ENCODE measurements at regions not wholly inside any gene's neighbourhood (a gene's known extent, or its start where the extent isn't known, plus 50 kb on each side); places are given as distances from the start of the nearest gene placed in this dataset.
A peak's percentile ranks its signal among the peaks of the same experiment; 100 is the strongest.
"Not testable (repeated sequence)": the region's sequence is repeated elsewhere in the genome, so short reads cannot be mapped to it uniquely, and the experiment has no call there.

DNA sequence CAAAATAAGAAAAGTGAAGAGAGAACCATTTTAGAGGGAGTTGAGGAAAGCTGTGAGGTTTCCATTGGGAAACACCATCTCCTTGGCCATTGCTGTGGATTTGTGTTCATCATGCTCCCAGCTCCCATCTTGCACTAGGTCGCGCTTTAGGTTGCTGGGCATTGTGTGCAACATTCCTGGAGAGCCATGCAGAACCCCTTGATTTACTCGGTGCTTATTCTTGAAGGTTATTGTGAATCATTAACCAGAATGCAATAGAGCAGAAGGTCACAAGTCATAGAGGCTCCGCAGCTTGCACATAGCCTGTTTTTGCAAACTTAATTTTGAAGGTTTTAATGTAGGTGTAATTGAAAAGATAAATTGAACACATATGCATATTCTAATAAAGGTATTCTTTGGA, 239.2 kb upstream of the IL12A start:
- no peak for DNase-seq

DNA sequence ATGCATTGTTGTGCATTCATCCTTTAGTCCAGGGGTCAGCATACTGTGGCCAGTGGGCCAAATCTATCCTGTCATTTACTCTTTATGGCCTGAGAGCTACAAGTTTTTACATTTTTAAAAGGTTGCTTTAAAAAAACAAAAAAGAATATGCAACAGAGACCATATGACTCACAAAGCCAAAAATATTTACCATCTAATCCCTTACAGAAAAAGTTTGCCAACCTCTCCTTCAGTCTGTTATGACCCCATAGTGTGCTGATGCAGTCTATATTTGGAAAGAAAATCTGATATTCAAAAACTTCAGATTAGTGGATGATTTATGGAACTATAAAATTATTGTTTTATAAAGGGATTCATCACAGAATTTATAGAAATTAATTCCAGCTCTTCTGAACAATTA, 237.5 kb upstream of the IL12A start:
- DNase-seq = no peak

DNA sequence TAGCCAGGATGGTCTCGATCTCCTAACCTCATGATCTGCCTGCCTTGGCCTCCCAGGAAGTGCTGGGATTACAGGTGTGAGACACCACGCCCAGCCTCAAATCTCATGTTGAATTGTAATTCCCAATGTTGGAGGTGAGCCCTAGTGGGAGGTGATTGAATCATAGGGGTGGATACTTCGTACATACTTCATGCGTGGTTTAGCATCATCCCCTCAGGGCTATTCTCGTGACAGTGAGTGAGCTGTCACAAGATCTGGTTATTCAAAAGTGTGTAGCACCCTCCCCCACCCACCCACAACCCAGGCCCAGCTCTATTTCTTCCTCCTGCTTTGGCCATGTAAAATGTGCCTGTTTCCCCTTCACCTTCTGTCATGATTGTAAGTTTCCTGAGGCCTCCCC, 236.9 kb upstream of the IL12A start:
- no peak for DNase-seq

DNA sequence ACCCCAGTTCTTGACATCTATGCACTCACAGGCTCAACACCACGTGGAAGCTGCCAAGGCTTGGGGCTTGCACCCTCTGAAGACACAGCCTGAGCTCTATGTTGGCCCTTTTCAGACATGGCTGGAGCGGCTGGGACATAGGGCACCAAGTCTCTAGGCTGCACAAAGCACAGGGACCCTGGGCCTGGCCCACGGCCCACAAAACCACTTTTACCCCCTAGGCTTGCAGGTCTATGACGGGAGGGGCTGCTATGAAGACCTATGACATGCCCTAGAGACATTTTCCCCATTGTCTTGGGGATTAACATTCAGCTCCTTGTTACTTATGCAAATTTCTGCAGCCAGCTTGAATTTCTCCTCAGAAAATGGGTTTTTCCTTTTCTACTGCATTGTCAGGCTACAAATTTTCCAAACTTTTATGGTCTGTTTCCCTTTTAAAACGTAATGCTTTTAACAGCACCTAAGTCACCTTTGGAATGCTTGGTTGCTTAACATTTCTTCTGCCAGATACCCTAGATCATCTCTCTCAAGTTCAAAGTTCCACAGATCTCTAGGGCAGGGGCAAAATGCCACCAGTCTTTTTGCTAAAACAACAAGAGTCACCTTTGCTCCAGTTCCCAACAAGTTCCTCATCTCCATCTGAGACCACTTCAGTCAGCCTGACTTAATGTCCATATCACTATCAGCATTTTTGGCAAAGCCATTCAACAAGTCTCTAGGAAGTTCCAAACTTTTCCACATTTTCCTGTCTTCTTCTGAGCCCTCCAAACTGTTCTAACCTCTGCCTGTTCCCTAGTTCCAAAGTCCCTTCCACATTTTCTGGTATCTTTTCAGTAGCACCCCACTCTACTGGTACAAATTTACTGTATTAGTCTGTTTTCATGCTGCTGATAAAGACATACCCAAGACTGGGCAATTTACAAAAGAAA, 232.1 kb upstream of the IL12A start:
- not testable (repeated sequence) for DNase-seq

DNA sequence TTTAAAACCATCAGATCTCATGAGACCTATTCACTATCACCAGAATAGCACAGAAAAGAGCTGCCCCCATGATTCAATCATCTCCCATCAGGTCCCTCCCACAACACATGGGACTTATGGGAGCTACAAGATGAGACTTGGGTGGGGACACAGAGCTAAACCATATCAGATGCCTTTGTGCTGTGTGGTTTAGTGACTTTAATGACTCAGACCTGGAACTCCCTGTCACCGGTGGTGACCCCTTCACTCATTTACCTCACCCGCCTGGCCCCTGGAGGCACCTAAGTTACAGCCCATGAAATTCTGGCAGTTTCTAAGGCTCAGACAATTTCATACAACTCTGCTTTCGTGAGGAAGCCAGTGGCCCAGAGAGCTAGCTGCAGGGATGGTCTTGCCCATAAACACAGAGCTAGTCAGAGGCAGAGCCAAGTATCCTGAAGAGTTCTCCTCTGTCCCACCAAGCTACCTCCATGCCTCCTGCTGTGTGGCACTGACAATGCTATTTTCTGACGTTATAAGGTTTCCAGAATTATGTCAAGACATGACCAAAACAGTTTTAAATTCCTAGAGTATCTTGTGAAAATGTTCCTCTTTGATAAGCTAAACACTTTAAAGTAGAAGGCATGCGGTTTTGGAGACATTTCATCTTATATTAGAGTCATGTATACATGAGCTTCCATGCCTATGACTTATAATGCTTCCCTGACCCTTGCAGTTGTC, 231.1 kb upstream of the IL12A start:
- DNase-seq = no peak

DNA sequence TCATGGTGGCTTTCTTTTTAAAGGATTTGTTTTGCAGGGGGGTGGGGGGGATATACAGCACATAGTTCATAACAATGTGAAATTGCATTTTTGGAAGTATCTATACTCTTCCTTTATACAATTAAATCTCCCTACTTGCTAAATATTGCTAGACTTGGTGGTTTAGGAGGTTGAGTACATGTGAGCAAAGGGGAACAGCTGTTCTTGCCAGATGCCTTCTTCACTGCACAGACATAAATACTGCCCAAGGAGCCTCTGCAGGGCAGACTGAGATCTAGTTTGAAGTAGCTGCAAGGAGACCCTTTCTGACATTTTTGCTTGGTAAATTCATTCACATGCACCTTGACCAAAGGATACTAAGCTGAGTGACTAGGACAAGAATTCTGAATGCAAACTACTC, 228.6 kb upstream of the IL12A start:
- peak; percentile 30 for DNase-seq

DNA sequence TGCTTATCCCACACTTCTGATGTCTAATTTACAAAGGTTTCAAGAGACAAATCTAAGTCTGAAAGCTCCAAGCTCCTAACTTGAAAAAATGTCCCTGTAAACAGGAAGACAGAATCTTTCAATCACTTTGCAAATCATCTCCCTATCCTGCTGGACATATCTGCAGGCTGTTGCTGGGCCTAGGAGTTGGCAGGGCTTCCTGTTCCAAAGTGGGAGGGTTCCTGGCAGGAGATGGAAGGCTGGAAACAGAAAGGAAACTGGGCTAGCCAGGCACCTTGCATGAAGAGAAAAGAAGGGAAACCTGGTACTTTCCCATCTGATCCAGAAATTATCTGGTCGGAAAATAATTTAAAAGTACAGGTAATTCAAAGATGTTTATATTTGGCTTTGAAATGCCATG, 227.3 kb upstream of the IL12A start:
- DNase-seq = no peak

DNA sequence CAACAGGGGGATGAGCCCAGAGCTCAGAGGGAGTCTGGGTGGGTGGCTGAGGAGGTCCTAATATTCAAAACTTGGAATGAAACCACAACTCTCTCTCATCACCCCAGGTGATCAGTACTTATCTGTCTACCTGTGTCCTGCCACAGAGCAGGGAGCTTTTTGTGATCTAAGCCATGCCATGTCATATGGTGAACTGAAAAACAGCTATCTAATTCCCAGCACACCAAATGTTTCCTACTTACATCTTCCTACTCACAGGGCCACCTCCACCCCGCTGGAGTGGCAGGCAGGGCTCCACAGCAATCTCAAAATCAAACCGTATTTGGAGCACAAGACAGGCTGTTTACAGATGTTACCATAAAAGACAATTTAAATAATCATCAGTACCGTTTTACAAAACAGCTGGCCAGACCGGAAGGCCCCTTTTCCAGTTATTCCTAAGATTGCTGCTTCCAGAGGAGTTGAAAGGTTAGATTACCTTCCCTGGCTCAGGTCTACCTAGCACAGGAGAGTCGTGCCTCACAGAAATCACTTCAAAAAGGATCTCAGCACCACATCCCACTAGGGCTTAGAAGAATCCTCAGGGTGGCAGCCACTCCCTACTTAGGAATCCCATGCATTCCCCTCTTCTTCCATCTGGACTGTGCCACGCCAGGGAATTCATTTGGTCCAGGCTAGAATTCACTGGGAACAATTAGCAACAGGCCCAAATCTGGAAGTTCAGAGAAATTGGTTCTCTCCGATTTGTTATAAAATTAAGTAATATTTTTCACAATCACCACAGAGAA, 226.6 kb upstream of the IL12A start:
- no peak for DNase-seq

DNA sequence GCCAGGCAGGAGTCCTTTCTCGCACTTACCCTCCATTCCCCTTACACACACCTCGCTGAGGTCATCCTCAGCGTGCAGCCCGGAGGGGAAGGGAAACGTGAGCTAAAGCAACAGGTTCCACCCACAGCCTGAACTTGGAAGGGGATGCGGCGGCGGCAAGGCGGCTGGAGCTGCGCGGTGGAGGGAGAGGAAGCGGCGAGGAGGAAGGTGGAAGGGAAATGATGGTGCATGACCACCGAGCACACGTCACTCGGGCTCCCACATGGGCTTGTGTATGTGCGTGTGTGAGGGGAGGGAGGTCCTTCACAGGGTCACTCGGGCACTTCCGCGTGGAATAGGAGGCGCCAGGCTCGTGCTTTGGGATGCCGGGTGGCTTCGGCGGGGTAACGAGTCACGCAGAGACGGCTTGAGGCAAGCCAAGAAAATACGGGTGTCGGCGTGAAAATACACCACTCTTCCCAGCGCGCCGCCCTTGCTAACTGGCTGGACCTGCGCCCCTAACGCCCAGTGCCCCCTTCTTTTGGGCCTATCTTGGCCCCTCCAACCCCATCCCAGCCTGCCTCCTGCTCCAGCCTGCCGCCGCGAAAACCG, 225.5 kb upstream of the IL12A start:
- DNase-seq = no peak

DNA sequence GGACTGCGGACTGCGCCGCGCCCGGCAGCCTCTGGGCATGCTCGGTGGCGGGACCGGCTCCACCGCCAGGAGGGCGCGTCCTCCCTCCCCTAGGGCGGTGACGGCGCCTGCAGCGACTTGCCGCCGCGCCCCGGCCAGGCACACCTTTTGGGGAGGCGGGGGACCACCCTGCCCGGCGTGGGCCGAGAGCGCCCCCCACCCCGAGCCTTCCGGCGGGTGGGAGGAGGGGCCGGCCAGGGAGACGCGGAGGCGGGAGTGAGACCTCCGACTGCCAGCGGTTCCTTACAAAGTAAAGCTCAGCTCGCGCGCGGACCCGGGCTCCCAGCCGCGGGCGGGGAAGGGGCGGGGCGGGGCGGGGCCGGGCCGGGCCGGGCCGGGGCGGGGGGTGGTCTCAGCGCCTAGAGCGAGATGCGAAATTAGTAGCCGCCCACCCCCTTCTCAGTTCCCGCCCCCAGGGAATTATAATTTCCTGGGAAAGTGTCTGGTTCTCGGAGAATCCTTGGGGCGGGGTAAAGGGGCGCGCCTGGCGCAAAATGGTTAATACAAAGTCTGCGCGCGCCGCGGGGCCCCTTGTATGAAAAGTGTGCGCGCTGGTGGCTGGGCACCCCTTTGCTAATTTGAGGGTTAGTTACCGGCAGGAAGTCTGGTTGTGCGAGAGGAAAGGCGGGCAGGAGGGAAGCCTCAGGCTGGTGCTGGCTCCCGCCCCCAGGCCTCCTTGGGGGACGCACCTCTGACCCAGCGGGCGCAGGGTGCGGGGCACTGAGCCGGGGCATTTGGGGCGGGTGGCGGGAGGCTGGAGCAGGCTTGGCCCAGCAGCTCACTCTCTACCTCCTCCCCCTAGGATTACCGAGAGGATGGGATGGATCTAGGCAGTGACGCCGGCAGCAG, 224.8 kb upstream of the IL12A start:
- DNase-seq = peak; percentile 94

DNA sequence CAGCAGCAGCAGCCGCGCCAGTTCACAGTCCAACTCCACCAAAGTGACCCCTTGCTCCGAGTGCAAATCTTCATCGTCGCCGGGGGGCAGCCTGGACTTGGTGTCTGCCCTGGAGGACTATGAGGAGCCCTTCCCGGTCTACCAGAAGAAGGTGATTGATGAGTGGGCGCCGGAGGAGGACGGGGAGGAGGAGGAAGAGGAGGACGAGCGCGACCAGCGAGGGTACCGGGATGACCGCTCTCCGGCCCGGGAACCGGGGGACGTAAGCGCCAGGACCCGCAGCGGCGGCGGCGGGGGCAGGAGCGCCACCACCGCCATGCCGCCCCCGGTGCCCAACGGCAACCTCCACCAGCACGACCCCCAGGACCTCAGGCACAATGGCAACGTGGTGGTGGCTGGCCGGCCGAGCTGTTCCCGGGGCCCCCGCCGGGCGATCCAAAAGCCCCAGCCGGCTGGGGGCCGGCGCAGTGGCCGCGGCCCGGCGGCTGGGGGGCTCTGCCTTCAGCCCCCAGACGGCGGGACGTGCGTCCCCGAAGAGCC, 224.1 kb upstream of the IL12A start:
- DNase-seq = no peak

DNA sequence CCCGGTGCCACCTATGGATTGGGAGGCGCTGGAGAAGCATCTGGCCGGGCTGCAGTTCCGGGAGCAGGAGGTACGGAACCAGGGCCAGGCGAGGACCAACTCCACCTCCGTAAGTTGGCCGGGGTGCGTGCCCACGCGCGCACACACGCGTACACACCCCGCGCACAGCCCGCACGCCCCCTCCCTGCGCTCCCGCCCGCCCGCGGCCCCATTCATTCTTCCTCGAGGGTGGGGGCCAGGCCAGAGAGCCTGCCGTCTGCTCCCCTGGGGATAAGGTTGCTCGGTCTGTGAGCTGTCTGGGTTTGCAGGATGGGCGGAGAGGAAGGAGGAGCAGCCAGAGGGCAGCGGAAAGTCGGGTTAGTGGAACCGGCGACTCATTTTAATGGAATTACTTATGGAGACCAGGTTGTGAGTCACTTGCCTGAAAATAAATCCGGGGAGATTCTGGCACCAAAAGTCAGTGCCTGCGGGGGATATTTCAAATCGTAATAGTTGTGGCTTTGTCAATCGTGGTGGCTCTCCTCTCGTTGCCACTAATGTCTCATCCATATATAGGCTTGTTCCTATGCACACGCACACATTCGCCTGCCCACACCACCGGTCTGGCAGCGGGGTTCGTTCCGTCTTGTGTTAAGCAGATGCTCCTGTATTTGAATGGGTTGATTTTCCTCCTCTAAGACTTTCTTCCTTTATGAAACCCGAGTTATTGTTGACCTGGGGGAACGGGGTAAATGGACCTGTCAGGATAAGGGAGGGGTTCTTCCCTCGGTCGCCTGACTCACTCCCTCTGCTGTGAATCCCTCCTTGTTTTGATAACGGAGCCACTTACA, 223.4 kb upstream of the IL12A start:
- peak; percentile 78 for DNase-seq

DNA sequence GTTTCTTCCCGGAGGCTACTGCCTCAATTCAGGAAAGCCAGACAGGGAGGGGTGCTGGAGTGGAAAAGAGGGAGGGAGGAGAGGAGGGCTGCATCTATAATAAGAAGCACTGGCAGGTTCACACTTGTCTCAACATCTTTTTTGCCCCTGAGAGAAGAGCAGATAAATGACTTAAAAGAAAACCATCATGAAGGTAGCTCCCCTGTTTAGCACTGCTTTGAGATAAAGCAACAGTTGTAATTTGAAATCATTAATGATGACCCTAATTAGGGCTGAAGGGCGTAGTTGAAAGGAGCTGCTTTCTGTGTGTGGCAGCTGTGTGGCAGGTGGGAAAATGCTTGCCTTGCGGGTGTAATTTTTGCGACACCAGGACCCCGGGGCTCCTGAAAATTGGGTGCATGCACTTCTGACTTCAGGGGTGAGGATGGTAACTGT, 222.8 kb upstream of the IL12A start:
- no peak for DNase-seq

DNA sequence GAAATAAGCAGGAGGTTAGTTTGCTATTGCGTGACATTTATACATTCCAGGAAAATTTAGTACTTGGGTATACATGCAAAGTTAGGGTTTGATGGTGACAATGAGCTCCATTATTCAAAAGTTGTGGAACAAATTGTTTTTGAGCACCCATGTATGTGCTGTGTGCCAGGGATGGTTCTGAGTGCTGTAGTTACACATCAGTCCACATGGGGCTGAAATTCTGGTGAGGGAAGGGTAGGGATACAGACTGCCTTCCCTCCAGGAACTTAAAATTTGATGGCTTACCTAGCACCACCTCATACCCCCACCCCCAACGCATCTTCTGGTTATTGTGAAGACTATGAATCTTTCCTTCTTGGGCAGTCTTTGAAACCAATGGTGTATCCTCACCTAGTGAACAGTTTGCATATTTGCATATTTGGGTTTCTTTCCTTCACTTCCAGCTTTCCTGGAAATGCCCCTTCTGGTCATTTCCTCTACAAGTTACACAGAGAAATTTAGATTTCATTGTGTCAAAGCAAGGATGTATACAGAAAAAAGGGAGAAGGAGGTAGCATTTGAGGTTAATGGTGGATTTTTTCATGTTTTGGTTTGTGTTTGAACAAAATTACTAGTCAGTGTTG, 222.0 kb upstream of the IL12A start:
- DNase-seq = no peak

DNA sequence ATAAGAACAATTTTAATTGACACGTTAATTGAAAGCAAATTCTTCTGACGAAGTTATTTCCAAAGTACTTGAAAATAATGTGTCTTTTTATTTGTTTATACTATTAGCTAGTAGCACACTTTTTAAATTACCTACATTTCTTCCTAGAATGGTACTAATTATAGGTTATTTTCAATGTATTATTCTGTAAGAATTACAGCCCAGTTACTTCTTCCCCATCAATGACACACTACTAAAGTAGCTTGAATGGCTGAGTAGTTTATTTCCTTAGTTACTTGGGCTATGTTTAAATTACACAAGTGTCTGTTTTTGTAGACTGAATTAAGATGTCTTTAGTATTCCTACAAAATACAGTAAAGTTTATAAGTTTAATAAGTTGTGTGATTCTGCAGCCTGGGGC, 217.6 kb upstream of the IL12A start:
- DNase-seq = no peak

DNA sequence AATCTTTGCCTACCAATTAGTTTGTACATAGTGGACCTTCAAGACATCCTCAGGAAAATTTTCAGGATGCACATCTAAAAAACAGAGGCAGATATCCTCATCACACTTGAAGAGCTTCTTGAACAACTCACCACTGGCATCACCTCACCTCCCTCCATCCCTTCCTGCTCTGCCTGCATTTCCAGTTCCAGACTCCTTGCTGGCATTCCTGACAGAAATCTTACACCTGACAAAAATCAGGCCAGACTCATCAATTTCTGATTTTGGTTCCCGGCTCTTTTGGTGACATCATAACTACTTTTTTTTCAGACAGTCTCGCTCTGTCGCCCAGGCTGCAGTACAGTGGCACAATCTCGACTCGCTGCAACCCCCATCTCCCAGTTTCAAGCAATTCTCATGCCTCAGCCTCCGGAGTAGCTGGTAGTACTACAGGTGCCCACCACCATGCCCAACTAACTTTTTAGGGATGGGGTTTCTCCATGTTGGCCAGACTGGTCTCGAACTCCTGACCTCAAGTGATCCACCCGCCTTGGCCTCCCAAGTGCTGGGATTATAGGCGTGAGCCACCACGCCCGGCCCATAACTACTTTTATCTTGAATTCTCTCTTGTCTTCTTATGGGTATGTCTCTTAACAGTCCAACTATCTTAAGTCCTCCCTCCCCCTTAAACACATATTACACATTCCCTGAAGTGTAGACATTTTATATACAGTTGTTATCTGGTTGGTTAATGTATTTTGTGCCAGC, 216.6 kb upstream of the IL12A start:
- DNase-seq = no peak

DNA sequence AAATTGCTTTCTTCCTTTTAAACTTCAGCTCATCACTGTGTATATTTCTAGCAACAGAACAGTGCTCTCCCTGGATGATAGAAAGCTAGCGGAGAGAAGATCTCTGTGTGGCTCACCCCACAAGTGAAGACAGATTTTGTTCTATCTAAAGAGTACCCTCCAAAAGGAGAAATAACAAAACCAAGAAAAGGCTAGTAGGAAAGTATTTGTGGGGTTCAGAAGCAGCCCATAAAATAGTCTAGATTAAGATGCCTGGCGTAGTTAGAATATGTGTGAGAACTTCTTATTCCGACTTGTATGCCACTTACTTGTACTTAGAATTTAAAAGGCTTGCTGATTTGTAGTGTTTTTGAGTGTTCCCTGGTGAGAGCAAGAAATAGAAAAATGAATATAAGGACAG, 214.9 kb upstream of the IL12A start:
- DNase-seq = no peak

DNA sequence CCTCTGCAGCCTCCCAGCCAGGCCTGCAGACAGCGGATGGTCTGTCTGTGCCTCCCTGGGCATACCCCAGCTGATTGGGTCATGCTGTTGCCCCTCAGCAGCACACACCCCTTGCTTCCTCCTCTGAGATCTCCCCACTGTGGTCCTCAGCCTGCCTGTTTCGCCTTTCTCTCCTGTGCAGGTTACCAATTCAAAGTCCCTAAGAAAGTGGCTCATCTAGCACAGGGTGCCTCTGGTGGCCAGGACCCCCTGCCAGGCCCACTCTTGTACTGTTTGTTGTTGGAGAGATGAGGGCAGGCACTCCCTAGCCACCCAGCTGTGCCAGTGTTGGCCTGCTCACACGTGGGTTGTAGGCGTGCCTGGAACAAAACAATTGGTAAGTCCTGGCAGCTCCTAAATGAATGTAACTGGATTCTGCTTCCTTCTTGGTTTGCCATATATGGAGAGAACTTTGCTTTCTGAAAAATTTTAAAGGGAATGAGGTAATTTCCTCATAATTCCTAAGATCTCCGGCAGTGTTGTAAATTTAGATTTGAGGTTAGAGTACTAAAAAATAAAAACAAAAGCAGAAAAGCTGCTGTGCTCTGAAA, 213.2 kb upstream of the IL12A start:
- peak; percentile 36 for DNase-seq

DNA sequence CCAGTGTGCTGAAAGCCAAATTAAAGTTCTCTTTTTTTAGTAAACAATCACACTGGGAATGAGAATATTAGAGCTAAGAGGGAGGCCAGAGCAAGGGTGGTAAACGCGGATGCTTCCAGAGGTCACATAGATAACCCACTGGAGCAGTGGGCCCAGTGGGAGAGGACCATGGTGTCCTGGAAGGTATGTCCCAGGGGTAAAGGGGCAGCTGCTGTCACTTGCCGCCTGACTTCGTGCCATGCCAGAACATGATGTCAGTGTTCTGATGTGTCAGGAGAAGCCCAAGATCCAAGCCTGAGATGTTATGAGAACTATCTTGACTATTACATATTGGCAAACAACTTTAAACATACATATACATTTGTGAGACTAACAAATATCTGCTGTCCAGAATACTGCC, 211.9 kb upstream of the IL12A start:
- DNase-seq = no peak
